ENCODE measurements at regions not wholly inside any gene's neighbourhood (a gene's known extent, or its start where the extent isn't known, plus 50 kb on each side); places are given as distances from the start of the nearest gene placed in this dataset.
A peak's percentile ranks its signal among the peaks of the same experiment; 100 is the strongest.

- DNase-seq = no peak
Measured at GRCh38 chr7:47663213-47663612, 81.3 kb upstream of the TNS3 start.

- no peak for DNase-seq
Measured at GRCh38 chr7:47661051-47661714, 79.3 kb upstream of the TNS3 start.

- DNase-seq = no peak
Measured at GRCh38 chr7:47659664-47660462, 78.0 kb upstream of the TNS3 start.

GRCh38 chr7:47658886-47659635 is 77.2 kb upstream of the TNS3 start:
- no peak for DNase-seq

GRCh38 chr7:47657126-47657525 is 75.2 kb upstream of the TNS3 start:
- no peak for DNase-seq

GRCh38 chr7:47654672-47655298 is 72.9 kb upstream of the TNS3 start:
- DNase-seq = no peak

- no peak for DNase-seq
Measured at GRCh38 chr7:47653550-47654411, 71.9 kb upstream of the TNS3 start.

- DNase-seq = no peak
Measured at GRCh38 chr7:47652591-47652990, 70.7 kb upstream of the TNS3 start.

GRCh38 chr7:47651355-47652317 is 69.7 kb upstream of the TNS3 start:
- no peak for DNase-seq

GRCh38 chr7:47649919-47650318 is 68.0 kb upstream of the TNS3 start:
- DNase-seq = no peak

GRCh38 chr7:47648275-47648925 is 66.5 kb upstream of the TNS3 start:
- no peak for DNase-seq

- no peak for DNase-seq
Measured at GRCh38 chr7:47647918-47648250, 66.0 kb upstream of the TNS3 start.

- DNase-seq = peak; percentile 23
Measured at GRCh38 chr7:47647181-47647917, 65.4 kb upstream of the TNS3 start.

GRCh38 chr7:47643716-47644400 is 61.9 kb upstream of the TNS3 start:
- no peak for DNase-seq

- DNase-seq = no peak
Measured at GRCh38 chr7:47640265-47640664, 58.4 kb upstream of the TNS3 start.

- DNase-seq = no peak
Measured at GRCh38 chr7:47639495-47640110, 57.7 kb upstream of the TNS3 start.

GRCh38 chr7:47638679-47639315 is 56.9 kb upstream of the TNS3 start:
- no peak for DNase-seq

Data from CD4-positive, alpha-beta T cell treated with Interleukin-17A for 4 hours (primary cell).